Uterus (tissue), 2 donors: ENCODE measurements at regions not wholly inside any gene's neighbourhood (a gene's known extent, or its start where the extent isn't known, plus 50 kb on each side); places are given as distances from the start of the nearest gene placed in this dataset.

Source experiments
- POLR2A ChIP-seq, 2 donors: fragments of 450-650 bp; IDR thresholded peaks; one replicate each; pipeline ENCODE4 v1.6.1; 2016; ENCODE audit warnings: antibody characterized with exemption in 2 of 2, mild to moderate bottlenecking in 1 of 2, moderate library complexity in 1 of 2
- TF ChIP-seq, protein P1 (sequence below), 4 experiments: fragments of 200-600 bp in 2 of 4; fragments of 450-650 bp in 2 of 4; sonication (generic) in 2 of 4; IDR thresholded peaks; one replicate each; pipeline ENCODE4 v1.5.1; 2016 to 2019; ENCODE audit warnings: antibody characterized with exemption in 4 of 4, mild to moderate bottlenecking in 2 of 4, moderate library complexity in 1 of 4

DNA sequence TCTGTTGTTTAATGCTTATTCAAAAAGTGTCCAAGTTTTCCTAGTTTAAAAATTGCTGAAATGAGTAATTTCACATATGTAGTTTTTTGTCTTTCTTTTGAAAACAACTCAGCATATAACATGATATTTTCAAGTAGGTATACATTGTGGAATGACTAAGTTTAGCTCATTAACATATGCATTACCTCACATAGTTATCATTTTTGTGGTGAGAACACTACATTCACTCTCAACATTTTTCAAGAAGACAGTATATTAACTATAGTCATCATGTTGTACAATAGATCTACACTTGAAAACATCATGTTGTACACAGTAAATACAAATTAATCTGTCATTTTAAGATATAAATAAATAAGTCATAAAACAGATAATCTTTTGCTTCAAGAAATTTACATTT is 340.0 kb downstream of the CCDC85A start:
- TF ChIP-seq, protein P1, sequence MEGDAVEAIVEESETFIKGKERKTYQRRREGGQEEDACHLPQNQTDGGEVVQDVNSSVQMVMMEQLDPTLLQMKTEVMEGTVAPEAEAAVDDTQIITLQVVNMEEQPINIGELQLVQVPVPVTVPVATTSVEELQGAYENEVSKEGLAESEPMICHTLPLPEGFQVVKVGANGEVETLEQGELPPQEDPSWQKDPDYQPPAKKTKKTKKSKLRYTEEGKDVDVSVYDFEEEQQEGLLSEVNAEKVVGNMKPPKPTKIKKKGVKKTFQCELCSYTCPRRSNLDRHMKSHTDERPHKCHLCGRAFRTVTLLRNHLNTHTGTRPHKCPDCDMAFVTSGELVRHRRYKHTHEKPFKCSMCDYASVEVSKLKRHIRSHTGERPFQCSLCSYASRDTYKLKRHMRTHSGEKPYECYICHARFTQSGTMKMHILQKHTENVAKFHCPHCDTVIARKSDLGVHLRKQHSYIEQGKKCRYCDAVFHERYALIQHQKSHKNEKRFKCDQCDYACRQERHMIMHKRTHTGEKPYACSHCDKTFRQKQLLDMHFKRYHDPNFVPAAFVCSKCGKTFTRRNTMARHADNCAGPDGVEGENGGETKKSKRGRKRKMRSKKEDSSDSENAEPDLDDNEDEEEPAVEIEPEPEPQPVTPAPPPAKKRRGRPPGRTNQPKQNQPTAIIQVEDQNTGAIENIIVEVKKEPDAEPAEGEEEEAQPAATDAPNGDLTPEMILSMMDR (IDR thresholded peaks at IDR 0.05), result no peak
- no peak for TF ChIP-seq POLR2A (IDR thresholded peaks at IDR 0.05)
